CD4-positive, alpha-beta T cell (primary cell): ENCODE measurements at regions not wholly inside any gene's neighbourhood (a gene's known extent, or its start where the extent isn't known, plus 50 kb on each side); places are given as distances from the start of the nearest gene placed in this dataset.

Experiments used
- ATAC-seq: fragments of 200-7000 bp; cut with Tn5 transposase; one replicate; pipeline ENCODE4 v1.10.0; 2022; ENCODE audit warnings: mild to moderate bottlenecking; ENCODE audit not compliant: poor library complexity
- CTCF ChIA-PET: fragments of 350-600 bp; sonication (Branson Sonifier 250); formaldehyde crosslinking; loops from one replicate; lab custom pipeline; 2021; ENCODE audit warnings: antibody characterized with exemption, inconsistent platforms; lab: Charles Lee
- POLR2A ChIA-PET: fragments of 350-600 bp; sonication (Branson Sonifier 250); formaldehyde crosslinking; loops from one replicate; lab custom pipeline; 2021; ENCODE audit warnings: antibody characterized with exemption, inconsistent platforms; lab: Charles Lee
- DNase-seq, 14 experiments: peaks; one replicate each; pipeline ENCODE4 v3.0.0-alpha.2; 2013 to 2020; ENCODE audit warnings: mixed read lengths in 2 of 14
- H3K27ac ChIP-seq, 2 donors: one replicate each; pipeline versions ENCODE4 v1.5.1 to v1.7.0; 2013; ENCODE audit warnings: low read length in 2 of 2, low read depth in 1 of 2, mild to moderate bottlenecking in 1 of 2
- H3K27me3 ChIP-seq, 2 experiments: 1 replicate in 1 of 2; 2 replicates in 1 of 2; pipeline versions ENCODE4 v1.6.1 to v1.7.0; 2013; ENCODE audit warnings: low read length in 2 of 2, control low read depth in 1 of 2, mild to moderate bottlenecking in 1 of 2, moderate library complexity in 1 of 2; ENCODE audit not compliant: insufficient read depth in 2 of 2, control insufficient read depth in 1 of 2
- H3K36me3 ChIP-seq: one replicate; pipeline ENCODE4 v1.6.1; 2013; ENCODE audit warnings: low read length, control low read depth; ENCODE audit not compliant: insufficient read depth
- H3K4me1 ChIP-seq: one replicate; pipeline ENCODE4 v1.6.1; 2013; ENCODE audit warnings: low read length, control low read depth; ENCODE audit not compliant: insufficient read depth
- H3K4me3 ChIP-seq: one replicate; pipeline ENCODE4 v1.5.1; 2013; ENCODE audit warnings: mild to moderate bottlenecking, low read length, moderate library complexity
- H3K9me3 ChIP-seq, 2 experiments: 1 replicate in 1 of 2; 2 replicates in 1 of 2; pipeline versions ENCODE4 v1.6.1 to v1.7.0; 2013; ENCODE audit warnings: low read length in 2 of 2, mild to moderate bottlenecking in 2 of 2, control low read depth in 1 of 2, moderate library complexity in 1 of 2; ENCODE audit not compliant: control insufficient read depth in 1 of 2, insufficient read depth in 1 of 2
- H3K27ac Mint-ChIP-seq: one replicate; pipeline ENCODE4 v1.8.0; 2020; ENCODE audit warnings: mixed read lengths
- H3K27me3 Mint-ChIP-seq: one replicate; pipeline ENCODE4 v1.8.0; 2021; ENCODE audit warnings: mixed read lengths
- H3K36me3 Mint-ChIP-seq: one replicate; pipeline ENCODE4 v1.8.0; 2021; ENCODE audit warnings: low read depth, mixed read lengths
- H3K4me1 Mint-ChIP-seq: one replicate; pipeline ENCODE4 v1.8.0; 2021; ENCODE audit warnings: low read depth, mixed read lengths
- H3K4me3 Mint-ChIP-seq: one replicate; pipeline ENCODE4 v1.8.0; 2020; ENCODE audit warnings: mild to moderate bottlenecking, mixed read lengths
- H3K9me3 Mint-ChIP-seq: one replicate; pipeline ENCODE4 v1.8.0; 2020; ENCODE audit warnings: mixed read lengths
- CTCF ChIP-seq: fragments of 200-600 bp; IDR thresholded peaks from one replicate; pipeline ENCODE4 v1.8.0; 2022; ENCODE audit warnings: antibody characterized with exemption, mild to moderate bottlenecking
- intact Hi-C, 2 experiments: fragments of 100-400 bp; cut with DNase I in 1 of 2; cut with micrococcal nuclease in 1 of 2; formaldehyde crosslinking; loops; one replicate each; pipeline versions ENCODE4 v1.15.1 to v1.9.0; 2023 to 2025; cut with DNase I, micrococcal nuclease

GRCh38 chr20:48277266-48277665, 492.0 kb upstream of the SULF2 start:
- ChIA-PET CTCF (no interaction called here), POLR2A (no interaction called here)
- DNase-seq (no peak), ATAC-seq (no peak)
- Mint-ChIP-seq H3K4me3 (no peak overlapping the region), H3K9me3 (no peaks in the 10 kb centered on the region), H3K4me1 (no peaks in the 10 kb centered on the region), H3K36me3 (no peaks in the 10 kb centered on the region), H3K27ac (no peak overlapping the region), H3K27me3 (peaks cover 27% of the 10 kb centered on the region)
- Histone ChIP-seq H3K9me3 (peaks cover 0 to 3% of the 10 kb centered on the region in 2 experiments), H3K4me1 (no peaks in the 10 kb centered on the region), H3K4me3 (no peak overlapping the region), H3K27me3 (peaks cover 7 to 16% of the 10 kb centered on the region in 2 experiments), H3K36me3 (no peaks in the 10 kb centered on the region), H3K27ac (no peak overlapping the region)
- intact Hi-C loops: no loop called here
- no peak for TF ChIP-seq CTCF

- POLR2A ChIA-PET: no interaction called here
- no peak overlapping the region for H3K27ac Mint-ChIP-seq
- CTCF ChIA-PET: no interaction called here
These were observed 490.7 kb upstream of the SULF2 start for GRCh38 chr20:48276021-48276342.

GRCh38 chr20:48275286-48276020, 490.2 kb upstream of the SULF2 start:
- H3K36me3 ChIP-seq: no peaks in the 10 kb centered on the region
- peaks cover 0 to 3% of the 10 kb centered on the region in 2 experiments for H3K9me3 ChIP-seq
- H3K9me3 Mint-ChIP-seq: no peaks in the 10 kb centered on the region
- ATAC-seq (no peak), DNase-seq (no peak)
- H3K4me3 Mint-ChIP-seq: no peak overlapping the region
- H3K27ac Mint-ChIP-seq: no peak overlapping the region
- no peak overlapping the region for H3K4me3 ChIP-seq
- H3K27ac ChIP-seq: no peak overlapping the region
- H3K36me3 Mint-ChIP-seq: no peaks in the 10 kb centered on the region
- no peaks in the 10 kb centered on the region for H3K4me1 Mint-ChIP-seq
- intact Hi-C loops: no loop called here
- CTCF ChIA-PET: no interaction called here
- H3K27me3 ChIP-seq: peaks cover 3 to 19% of the 10 kb centered on the region in 2 experiments
- TF ChIP-seq CTCF: no peak
- POLR2A ChIA-PET: no interaction called here
- H3K27me3 Mint-ChIP-seq: peaks cover 27% of the 10 kb centered on the region
- H3K4me1 ChIP-seq: no peaks in the 10 kb centered on the region

More at GRCh38 chr20:48276021-48276342, 490.7 kb upstream of the SULF2 start:
- ATAC-seq (no peak), DNase-seq (no peak)
- intact Hi-C loops: no loop called here
- Histone ChIP-seq H3K36me3 (no peaks in the 10 kb centered on the region), H3K9me3 (peaks cover 0 to 3% of the 10 kb centered on the region in 2 experiments), H3K27me3 (peaks cover 7 to 19% of the 10 kb centered on the region in 2 experiments), H3K4me3 (no peak overlapping the region), H3K27ac (no peak overlapping the region), H3K4me1 (no peaks in the 10 kb centered on the region)
- Mint-ChIP-seq H3K36me3 (no peaks in the 10 kb centered on the region), H3K4me1 (no peaks in the 10 kb centered on the region), H3K9me3 (no peaks in the 10 kb centered on the region), H3K27me3 (peaks cover 27% of the 10 kb centered on the region), H3K4me3 (no peak overlapping the region)
- TF ChIP-seq CTCF: no peak
